AG04449 (cell line): ENCODE measurements at regions not wholly inside any gene's neighbourhood (a gene's known extent, or its start where the extent isn't known, plus 50 kb on each side); places are given as distances from the start of the nearest gene placed in this dataset.

Source experiments
- CTCF ChIA-PET: fragments of 350-600 bp; formaldehyde crosslinking; extraction: SDS; loops from one replicate; lab custom pipeline; 2021; ENCODE audit warnings: antibody characterized with exemption; lab: Yijun Ruan, JAX
- POLR2A ChIA-PET: fragments of 400-600, 350-600 bp; formaldehyde crosslinking; extraction: SDS; loops from one replicate; lab custom pipeline; 2020; ENCODE audit warnings: antibody characterized with exemption, inconsistent platforms; lab: Yijun Ruan, JAX
- DNase-seq: peaks from one replicate; pipeline ENCODE4 v3.0.0-alpha.2; 2010; ENCODE audit warnings: low read depth, low spot score
- H3K4me3 ChIP-seq: 2 replicates; pipeline ENCODE4 v1.5.1; 2011; ENCODE audit warnings: low read depth, mild to moderate bottlenecking, control low read depth, low read length
- TF ChIP-seq, protein P1 (sequence below): IDR thresholded peaks from one replicate; pipeline ENCODE4 v1.5.1; 2011; ENCODE audit warnings: mild to moderate bottlenecking, moderate library complexity, low read length, control low read depth, inconsistent platforms; ENCODE audit not compliant: insufficient read depth; ENCODE audit errors: missing control alignments

DNA sequence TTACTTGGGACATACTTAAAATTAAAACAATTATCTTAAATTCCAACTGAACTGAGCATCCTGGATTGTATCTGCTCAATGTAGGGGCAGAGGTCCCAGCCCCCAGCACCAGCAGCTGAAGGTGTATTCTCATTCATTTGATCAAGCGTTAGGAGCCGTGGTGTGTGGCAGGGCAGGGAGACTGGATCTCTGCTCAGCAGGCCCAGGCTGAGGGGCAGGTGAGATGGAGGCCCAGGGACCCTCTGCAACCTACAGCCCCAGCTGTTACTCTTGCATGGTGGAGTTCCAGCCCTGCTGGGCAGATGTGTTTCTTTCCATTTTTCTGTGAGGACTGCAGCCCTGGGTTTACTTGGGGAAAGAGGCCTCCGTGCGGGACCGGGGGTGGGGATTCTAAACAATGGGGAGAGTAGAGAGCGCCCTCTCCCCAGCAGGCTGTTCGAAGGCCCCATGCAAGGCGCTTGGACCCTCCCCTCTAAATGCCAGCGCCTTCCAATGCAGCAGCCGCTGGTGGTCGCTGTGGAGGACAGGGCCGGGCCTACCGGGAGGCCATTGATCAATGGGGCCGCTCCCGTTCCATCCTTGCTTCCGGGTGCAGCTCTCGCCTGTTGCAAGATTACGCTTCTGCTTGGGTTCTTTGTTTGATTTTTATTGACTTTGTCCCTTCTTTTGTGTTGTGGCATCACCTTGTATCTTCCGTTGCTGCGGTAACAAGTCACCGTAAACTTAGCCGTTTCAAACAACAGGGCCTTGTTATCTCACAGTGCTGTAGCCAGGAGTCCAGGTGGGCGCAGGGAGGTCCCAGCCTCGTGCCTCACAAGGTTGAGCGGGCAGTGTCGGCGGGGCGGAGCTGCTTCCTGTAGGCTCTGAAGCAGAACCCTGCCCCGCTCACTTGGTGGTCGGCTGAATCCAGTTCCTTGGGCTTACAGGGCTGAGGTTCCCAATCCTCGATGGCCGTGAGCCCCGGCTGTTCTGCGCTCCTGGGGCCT lies 134.8 kb upstream of the PHACTR3 start:
- TF ChIP-seq, protein P1, sequence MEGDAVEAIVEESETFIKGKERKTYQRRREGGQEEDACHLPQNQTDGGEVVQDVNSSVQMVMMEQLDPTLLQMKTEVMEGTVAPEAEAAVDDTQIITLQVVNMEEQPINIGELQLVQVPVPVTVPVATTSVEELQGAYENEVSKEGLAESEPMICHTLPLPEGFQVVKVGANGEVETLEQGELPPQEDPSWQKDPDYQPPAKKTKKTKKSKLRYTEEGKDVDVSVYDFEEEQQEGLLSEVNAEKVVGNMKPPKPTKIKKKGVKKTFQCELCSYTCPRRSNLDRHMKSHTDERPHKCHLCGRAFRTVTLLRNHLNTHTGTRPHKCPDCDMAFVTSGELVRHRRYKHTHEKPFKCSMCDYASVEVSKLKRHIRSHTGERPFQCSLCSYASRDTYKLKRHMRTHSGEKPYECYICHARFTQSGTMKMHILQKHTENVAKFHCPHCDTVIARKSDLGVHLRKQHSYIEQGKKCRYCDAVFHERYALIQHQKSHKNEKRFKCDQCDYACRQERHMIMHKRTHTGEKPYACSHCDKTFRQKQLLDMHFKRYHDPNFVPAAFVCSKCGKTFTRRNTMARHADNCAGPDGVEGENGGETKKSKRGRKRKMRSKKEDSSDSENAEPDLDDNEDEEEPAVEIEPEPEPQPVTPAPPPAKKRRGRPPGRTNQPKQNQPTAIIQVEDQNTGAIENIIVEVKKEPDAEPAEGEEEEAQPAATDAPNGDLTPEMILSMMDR: no peak
- no peak overlapping the region for H3K4me3 ChIP-seq
- ChIA-PET POLR2A (no interaction called here), CTCF (interaction anchor here (1.1 to 1.7 kb wide), 2 partner anchors 14 to 26 kb away, joined by 3 to 6 read pairs; no protein-coding TSS in a partner anchor)
- DNase-seq: no peak

DNA sequence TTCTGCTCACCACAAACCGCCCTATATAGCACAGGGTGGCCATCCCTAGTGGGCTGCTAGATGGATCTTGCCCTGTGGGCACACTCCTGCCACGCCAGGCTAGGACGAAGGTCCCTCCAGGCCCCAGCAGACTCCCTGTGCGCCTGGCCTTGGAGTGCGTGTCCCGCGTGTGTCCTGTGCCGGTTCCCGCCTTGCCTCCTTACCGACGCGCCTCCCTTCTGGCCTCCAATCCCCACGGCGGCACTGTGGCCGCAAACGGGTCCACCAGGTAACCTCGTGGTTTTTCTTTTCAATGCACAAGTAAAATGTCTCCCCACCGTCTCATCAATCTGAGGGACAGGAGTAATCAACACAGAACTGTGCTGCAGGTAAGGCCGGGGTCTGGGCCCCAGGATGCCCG lies 133.8 kb upstream of the PHACTR3 start:
- POLR2A ChIA-PET: no interaction called here
- CTCF ChIA-PET: interaction anchor here (1.3 kb wide), 1 partner anchor 15 kb away, joined by 3 read pairs; no protein-coding TSS in a partner anchor

DNA sequence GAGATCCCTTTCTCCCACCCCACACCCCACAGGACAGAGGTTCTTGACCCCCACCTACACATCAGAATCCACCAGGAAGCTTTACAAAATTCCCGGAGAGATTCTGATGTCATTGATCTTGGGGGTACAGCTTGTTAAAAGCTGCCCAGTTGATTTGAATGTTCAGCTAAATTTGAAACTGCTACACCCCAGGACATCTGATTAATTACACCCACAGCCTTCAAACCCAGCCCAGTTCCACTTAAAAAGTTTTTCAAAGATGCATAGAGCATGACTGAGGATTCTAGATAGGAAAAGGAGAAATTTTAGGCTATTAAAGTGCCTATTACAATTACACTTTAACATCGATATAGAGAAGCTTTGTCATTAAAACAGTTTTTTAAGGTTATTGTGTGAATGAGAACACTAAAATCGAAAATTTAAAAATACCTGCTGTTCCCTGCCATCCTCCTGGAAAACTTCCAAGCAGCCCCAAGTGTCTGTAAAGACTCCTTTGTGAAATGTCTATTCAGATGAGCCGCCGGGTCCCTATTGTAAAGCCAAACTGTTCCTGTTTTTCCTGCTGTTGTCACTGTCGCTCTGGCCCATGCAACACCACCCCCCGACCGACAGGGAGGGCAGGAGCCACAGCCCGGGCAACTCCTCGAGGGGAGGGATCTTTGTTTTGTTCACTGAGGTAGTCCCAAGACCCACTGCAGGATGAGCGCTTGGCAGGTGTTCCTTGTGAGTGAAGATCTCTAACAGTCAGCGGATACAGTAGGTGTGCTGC lies 132.5 kb upstream of the PHACTR3 start:
- POLR2A ChIA-PET: no interaction called here
- TF ChIP-seq, protein P1: no peak
- CTCF ChIA-PET: interaction anchor here (1.1 to 1.3 kb wide), 2 partner anchors 16 to 397 kb away, joined by 3 read pairs; no protein-coding TSS in a partner anchor
- H3K4me3 ChIP-seq: no peak overlapping the region
- no peak for DNase-seq

More for the DNA sequence above, 133.8 kb upstream of the PHACTR3 start:
- H3K4me3 ChIP-seq: no peak overlapping the region
- no peak for DNase-seq
- TF ChIP-seq, protein P1: no peak

DNA sequence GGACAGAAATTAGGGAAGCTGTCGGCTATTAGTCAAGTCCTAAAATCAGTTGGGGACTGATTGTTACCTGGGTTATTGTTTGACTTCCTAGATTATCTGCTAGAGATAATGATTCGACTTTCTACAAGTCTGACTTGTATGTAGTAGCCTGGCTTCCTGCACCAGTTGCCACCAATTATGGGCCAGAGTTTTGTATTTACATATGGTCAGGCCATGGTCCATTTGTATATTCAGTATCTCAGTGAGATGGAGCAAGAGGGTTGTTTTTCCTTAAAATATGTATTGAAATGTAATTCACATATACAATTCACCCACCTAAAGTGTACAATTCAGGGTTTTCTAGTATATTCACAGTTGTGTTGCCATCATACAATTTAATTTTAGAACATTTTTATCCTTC lies 130.6 kb upstream of the PHACTR3 start:
- H3K4me3 ChIP-seq: no peak overlapping the region
- ChIA-PET CTCF (interaction anchor here (0.9 to 4.2 kb wide), 2 partner anchors 22 to 41 kb away, joined by 3 to 16 read pairs; no protein-coding TSS in a partner anchor), POLR2A (no interaction called here)
- TF ChIP-seq, protein P1: no peak
- DNase-seq: no peak

DNA sequence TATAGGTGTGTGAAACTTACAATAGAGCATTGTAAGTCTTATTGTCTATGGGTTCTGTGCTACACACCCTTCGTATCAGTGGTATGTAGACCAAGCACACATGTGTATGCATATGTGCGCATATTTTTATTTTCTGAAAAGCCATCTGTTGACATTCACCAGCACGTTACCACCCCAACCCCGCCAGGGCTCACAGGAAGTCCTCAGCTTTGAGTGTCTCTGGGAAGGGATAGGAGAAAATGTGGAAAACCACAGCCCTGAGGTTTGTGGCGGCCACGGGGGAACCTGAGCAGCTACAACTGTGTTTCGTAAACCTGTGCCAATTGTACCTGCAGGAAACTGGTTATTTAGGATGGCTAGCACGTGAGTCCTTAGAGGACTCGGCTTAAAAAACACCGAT lies 123.3 kb upstream of the PHACTR3 start:
- ChIA-PET POLR2A (no interaction called here), CTCF (interaction anchor here (1.3 kb wide), 1 partner anchor 22 kb away, joined by 3 read pairs; no protein-coding TSS in a partner anchor)
- no peak for DNase-seq
- H3K4me3 ChIP-seq: no peak overlapping the region
- TF ChIP-seq, protein P1: no peak
